PC-9 (cell line): ENCODE measurements at regions not wholly inside any gene's neighbourhood (a gene's known extent, or its start where the extent isn't known, plus 50 kb on each side); places are given as distances from the start of the nearest gene placed in this dataset.

Source experiments
- CTCF ChIP-seq: fragments of 200-600 bp; sonication (generic); conservative IDR thresholded peaks from 2 replicates; pipeline ENCODE4 v1.6.1; 2017; ENCODE audit warnings: mixed run types, antibody characterized with exemption, mild to moderate bottlenecking, moderate library complexity
- EZH2 ChIP-seq: fragments of 200-600 bp; sonication (generic); IDR thresholded peaks from 2 replicates; pipeline ENCODE4 v1.8.0; 2017; ENCODE audit warnings: antibody characterized with exemption, low read depth

- TF ChIP-seq CTCF, result no peak
- no peak for TF ChIP-seq EZH2
Measured at GRCh38 chr10:31742255-31742654, 186.4 kb downstream of the ARHGAP12 start.
